ENCODE measurements at regions not wholly inside any gene's neighbourhood (a gene's known extent, or its start where the extent isn't known, plus 50 kb on each side); places are given as distances from the start of the nearest gene placed in this dataset.
"Not testable (repeated sequence)": the region's sequence is repeated elsewhere in the genome, so short reads cannot be mapped to it uniquely, and the experiment has no call there.

DNA sequence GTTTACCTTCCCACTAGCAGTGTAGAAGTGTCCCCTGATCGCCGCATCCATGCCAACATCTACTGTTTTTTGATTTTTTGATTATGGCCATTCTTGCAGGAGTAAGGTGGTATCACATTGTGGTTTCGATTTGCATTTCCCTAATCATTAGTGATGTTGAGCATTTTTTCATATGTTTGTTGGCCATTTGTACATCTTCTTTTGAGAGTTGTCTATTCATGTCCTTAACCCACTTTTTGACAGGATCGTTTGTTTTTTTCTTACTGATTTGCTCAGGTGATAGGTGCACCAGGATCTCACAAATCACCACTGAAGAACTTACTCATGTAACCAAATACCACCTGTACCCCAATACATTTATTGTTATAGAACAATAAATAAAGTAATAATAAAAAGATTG, 114.5 kb downstream of the GATA6 start:
- H3K4me3 ChIP-seq (ENCODE audit: low read length); H3K9me2 ChIP-seq (ENCODE audit: insufficient read depth, low read length); H3K27ac ChIP-seq (ENCODE audit: low read length); H4K20me1 ChIP-seq (ENCODE audit: insufficient read depth); H3K27me3 ChIP-seq (ENCODE audit: insufficient read depth, low read depth, low read length); H3K36me3 ChIP-seq (ENCODE audit: insufficient read depth, low read length); H3K4me2 ChIP-seq (ENCODE audit: low read length); H3K79me2 ChIP-seq (replicated peaks; ENCODE audit: insufficient read depth, low read length); H2AFZ ChIP-seq (ENCODE audit: low read depth, low read length); H3K9me3 ChIP-seq (ENCODE audit: low read length); H3F3A ChIP-seq (ENCODE audit: insufficient read depth, low read length, poor library complexity, severe bottlenecking); H3K9ac ChIP-seq (ENCODE audit: low read length): not testable (repeated sequence)

- Histone ChIP-seq H3K27ac (ENCODE audit: low read length) (no peak overlapping the region), H4K20me1 (ENCODE audit: insufficient read depth) (no peaks in the 10 kb centered on the region), H3K9me2 (ENCODE audit: insufficient read depth, low read length) (no peaks in the 10 kb centered on the region), H3K9ac (ENCODE audit: low read length) (no peak overlapping the region), H2AFZ (ENCODE audit: low read depth, low read length) (no peak overlapping the region), H3K36me3 (ENCODE audit: insufficient read depth, low read length) (no peaks in the 10 kb centered on the region), H3K4me3 (ENCODE audit: low read length) (no peak overlapping the region), H3K4me2 (ENCODE audit: low read length) (no peak overlapping the region), H3F3A (ENCODE audit: insufficient read depth, low read length, poor library complexity, severe bottlenecking) (no peaks in the 10 kb centered on the region), H3K27me3 (ENCODE audit: insufficient read depth, low read depth, low read length) (no peaks in the 10 kb centered on the region), H3K79me2 (replicated peaks; ENCODE audit: insufficient read depth, low read length) (no peaks in the 10 kb centered on the region), H3K9me3 (ENCODE audit: low read length) (no peaks in the 10 kb centered on the region)
- TF ChIP-seq POLR2AphosphoS5 (IDR thresholded peaks at IDR 0.05) (no peak), REST (IDR thresholded peaks at IDR 0.05; ENCODE audit: borderline replicate concordance) (no peak), MXI1 (conservative IDR thresholded peaks at IDR 0.05; ENCODE audit: poor library complexity, severe bottlenecking) (no peak)
- TF ChIP-seq, protein P1, sequence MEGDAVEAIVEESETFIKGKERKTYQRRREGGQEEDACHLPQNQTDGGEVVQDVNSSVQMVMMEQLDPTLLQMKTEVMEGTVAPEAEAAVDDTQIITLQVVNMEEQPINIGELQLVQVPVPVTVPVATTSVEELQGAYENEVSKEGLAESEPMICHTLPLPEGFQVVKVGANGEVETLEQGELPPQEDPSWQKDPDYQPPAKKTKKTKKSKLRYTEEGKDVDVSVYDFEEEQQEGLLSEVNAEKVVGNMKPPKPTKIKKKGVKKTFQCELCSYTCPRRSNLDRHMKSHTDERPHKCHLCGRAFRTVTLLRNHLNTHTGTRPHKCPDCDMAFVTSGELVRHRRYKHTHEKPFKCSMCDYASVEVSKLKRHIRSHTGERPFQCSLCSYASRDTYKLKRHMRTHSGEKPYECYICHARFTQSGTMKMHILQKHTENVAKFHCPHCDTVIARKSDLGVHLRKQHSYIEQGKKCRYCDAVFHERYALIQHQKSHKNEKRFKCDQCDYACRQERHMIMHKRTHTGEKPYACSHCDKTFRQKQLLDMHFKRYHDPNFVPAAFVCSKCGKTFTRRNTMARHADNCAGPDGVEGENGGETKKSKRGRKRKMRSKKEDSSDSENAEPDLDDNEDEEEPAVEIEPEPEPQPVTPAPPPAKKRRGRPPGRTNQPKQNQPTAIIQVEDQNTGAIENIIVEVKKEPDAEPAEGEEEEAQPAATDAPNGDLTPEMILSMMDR (IDR thresholded peaks at IDR 0.05; ENCODE audit: poor library complexity, severe bottlenecking) = no peak
These were observed 114.0 kb downstream of the GATA6 start for GRCh38 chr18:22283397-22283796.

DNA sequence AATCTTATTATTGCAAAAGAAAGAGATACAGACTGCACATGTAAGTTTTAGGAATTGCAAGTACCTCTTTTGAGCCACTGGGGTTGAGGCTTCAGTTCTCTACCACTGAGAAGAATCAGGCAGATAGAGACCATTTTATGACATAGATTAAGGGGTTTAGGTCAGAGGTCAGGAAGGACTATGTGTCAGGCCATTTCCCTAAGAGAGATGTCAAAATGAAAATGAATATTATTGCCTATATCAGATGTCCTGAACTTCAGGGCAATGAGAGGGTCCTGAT, 113.7 kb downstream of the GATA6 start:
- Histone ChIP-seq H3K27ac (ENCODE audit: low read length) (no peak overlapping the region), H3K9me3 (ENCODE audit: low read length) (no peaks in the 10 kb centered on the region), H3K27me3 (ENCODE audit: insufficient read depth, low read depth, low read length) (no peaks in the 10 kb centered on the region), H3K4me2 (ENCODE audit: low read length) (no peak overlapping the region), H3K9ac (ENCODE audit: low read length) (no peak overlapping the region), H2AFZ (ENCODE audit: low read depth, low read length) (no peak overlapping the region), H3K9me2 (ENCODE audit: insufficient read depth, low read length) (no peaks in the 10 kb centered on the region), H3K36me3 (ENCODE audit: insufficient read depth, low read length) (no peaks in the 10 kb centered on the region), H3K4me3 (ENCODE audit: low read length) (no peak overlapping the region), H4K20me1 (ENCODE audit: insufficient read depth) (no peaks in the 10 kb centered on the region), H3K79me2 (replicated peaks; ENCODE audit: insufficient read depth, low read length) (no peaks in the 10 kb centered on the region), H3F3A (ENCODE audit: insufficient read depth, low read length, poor library complexity, severe bottlenecking) (no peaks in the 10 kb centered on the region)
- TF ChIP-seq SMC3 (conservative IDR thresholded peaks at IDR 0.05; ENCODE audit: poor library complexity) = no peak
- TF ChIP-seq, protein P1 (IDR thresholded peaks at IDR 0.05; ENCODE audit: poor library complexity, severe bottlenecking) = no peak
- TF ChIP-seq MXI1 (conservative IDR thresholded peaks at IDR 0.05; ENCODE audit: poor library complexity, severe bottlenecking) = no peak
- TF ChIP-seq REST (IDR thresholded peaks at IDR 0.05; ENCODE audit: borderline replicate concordance) = no peak
- no peak for TF ChIP-seq EZH2 (IDR thresholded peaks at IDR 0.05; ENCODE audit: borderline replicate concordance, insufficient read depth, low read length, poor library complexity, severe bottlenecking)
- TF ChIP-seq TAF1 (IDR thresholded peaks at IDR 0.05; ENCODE audit: low read depth) = no peak
- no peak for TF ChIP-seq EP300 (conservative IDR thresholded peaks at IDR 0.05; ENCODE audit: poor library complexity, severe bottlenecking)
- TF ChIP-seq RAD21 (conservative IDR thresholded peaks at IDR 0.05) = no peak
- TF ChIP-seq POLR2AphosphoS5 (IDR thresholded peaks at IDR 0.05) = no peak

Data from neural cell (in vitro differentiated cells).